Astrocyte (in vitro differentiated cells and primary cell): ENCODE measurements at regions not wholly inside any gene's neighbourhood (a gene's known extent, or its start where the extent isn't known, plus 50 kb on each side); places are given as distances from the start of the nearest gene placed in this dataset.
"Not testable (repeated sequence)": the region's sequence is repeated elsewhere in the genome, so short reads cannot be mapped to it uniquely, and the experiment has no call there.

Experiments
- CTCF ChIP-seq: IDR thresholded peaks from 2 replicates; pipeline ENCODE4 v1.5.1; 2011; ENCODE audit warnings: low read depth, mild to moderate bottlenecking, inconsistent platforms, low read length, moderate library complexity; ENCODE audit not compliant: insufficient read depth
- EZH2 ChIP-seq: IDR thresholded peaks from 2 replicates; pipeline ENCODE4 v1.6.1; 2012; ENCODE audit warnings: mild to moderate bottlenecking, low read length, inconsistent platforms; ENCODE audit not compliant: insufficient read depth

- not testable (repeated sequence) for TF ChIP-seq CTCF, EZH2
Measured at GRCh38 chr19:28997866-28998265, 215.1 kb downstream of the UQCRFS1 start.
